Epidermal melanocyte (primary cell): ENCODE measurements at regions not wholly inside any gene's neighbourhood (a gene's known extent, or its start where the extent isn't known, plus 50 kb on each side); places are given as distances from the start of the nearest gene placed in this dataset.
"Not testable (repeated sequence)": the region's sequence is repeated elsewhere in the genome, so short reads cannot be mapped to it uniquely, and the experiment has no call there.

Source experiments
- DNase-seq: peaks from one replicate; pipeline ENCODE4 v3.0.0; 2011; ENCODE audit warnings: low spot score; ENCODE audit not compliant: insufficient read length

GRCh38 chr16:80259290-80259805, 281.4 kb upstream of the DYNLRB2 start:
- no peak for DNase-seq

GRCh38 chr16:80258407-80258806, 282.4 kb upstream of the DYNLRB2 start:
- DNase-seq = no peak

DNA sequence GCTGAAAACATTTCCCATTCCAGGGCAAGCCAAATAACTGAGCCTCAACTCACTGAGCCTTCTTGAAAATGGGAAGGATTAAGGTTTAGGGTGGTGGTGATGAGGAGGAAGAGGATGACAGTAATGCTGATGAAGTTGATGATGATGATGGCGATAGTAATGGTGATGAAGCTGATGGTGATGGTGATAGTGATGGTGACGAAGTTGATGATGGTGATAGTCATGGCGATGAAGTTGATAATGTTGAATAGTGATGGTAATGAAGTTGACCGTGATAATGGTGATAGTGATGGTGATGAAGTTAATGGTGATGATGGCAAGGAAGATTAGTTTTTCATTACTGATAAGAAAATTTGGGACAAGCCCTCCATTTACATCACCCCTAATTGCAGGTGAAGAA, 285.8 kb upstream of the DYNLRB2 start:
- no peak for DNase-seq

- DNase-seq = no peak
Measured at GRCh38 chr16:80253741-80254140, 287.1 kb upstream of the DYNLRB2 start.

- no peak for DNase-seq
Measured at GRCh38 chr16:80250381-80250780, 290.4 kb upstream of the DYNLRB2 start.

- DNase-seq = not testable (repeated sequence)
Measured at GRCh38 chr16:80243303-80243702, 297.5 kb upstream of the DYNLRB2 start.

DNA sequence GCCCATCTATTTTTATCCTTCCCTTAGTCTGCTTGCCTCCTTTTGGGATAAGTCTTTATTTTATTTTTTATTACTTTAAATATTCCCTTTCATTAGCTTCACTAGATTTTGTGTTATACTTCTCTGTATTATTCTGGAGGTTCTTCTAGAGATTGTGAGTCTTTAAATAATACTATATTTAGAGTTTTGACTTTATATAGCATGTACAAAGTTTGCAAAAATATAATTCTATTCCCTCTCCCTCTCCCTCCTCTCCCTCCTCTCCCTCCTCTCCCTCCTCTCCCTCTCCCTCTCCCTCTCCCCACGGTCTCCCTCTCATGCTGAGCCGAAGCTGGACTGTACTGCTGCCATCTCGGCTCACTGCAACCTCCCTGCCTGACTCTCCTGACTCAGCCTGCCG, 298.5 kb upstream of the DYNLRB2 start:
- DNase-seq = not testable (repeated sequence)

DNA sequence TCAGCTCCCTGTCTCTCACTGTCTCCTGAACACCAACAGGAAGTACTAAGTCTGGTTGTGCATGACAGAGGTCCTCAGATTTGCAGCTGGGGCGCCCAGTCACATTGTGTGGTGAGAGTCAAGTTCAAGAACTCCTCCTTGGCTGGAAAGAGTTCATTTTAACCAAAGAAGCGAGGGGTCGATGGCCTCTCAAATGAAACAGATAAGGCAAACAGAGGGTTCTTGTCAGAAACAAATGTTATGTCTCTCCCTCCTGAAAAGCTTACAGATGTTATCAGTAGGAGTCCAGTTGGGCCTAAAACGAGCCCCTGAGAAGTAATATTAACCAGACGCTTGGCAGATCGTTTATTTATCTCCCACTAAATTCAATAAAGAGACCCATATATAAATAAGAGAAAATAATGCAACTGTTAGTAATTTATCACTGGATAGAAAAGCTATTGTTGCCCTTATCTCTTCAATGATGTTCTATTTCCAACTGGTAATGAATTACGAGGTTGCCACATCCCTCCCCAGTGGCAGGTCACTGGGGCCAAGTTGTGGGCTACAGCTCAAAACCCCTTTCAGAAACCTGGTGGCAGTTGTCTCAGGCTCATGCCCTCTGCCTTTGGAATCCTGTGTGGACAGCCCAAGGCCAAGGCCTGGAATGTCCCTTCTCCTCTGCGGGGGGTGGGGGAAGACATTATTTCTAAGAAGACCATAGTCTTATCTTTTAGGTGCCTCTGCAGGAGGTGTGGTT, 307.5 kb upstream of the DYNLRB2 start:
- no peak for DNase-seq

DNA sequence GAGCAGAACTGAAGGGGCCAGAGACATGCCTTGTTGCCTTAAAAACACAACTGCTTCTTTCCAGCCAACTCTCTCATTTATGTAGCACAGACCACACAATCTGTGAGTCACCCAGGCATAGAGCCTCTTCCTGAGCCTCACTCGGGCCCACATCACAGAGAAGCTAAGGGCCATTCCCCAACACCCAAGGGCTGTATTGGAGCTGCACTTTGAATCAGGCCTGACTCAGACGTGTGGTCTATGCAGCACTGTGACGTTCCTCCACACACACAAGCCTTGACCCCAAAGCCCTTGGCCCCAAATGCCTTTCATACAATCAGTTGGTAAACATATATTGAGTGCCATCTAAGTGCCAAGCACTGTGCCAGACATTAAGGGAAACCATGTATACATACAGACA, 308.9 kb upstream of the DYNLRB2 start:
- no peak for DNase-seq

DNA sequence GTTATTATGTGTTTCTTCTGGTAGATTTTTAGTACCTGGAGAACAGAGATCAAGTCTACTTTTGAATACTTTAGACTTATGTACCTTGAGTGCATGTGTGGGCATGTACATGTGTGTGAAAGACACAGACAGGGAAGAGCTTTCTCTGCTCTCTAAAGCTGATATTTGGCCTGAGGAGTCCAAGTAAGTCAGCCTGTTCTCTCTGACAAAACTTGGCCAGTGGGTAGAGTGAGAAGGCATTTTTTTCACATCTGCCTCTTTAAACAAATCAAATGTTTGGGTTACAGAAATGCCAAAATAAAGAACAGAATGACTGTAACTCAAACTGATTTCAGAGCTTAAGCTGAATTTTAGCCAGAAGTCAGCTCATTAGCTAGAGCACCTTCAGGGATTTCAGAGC, 309.7 kb upstream of the DYNLRB2 start:
- no peak for DNase-seq

GRCh38 chr16:80230328-80231120, 310.3 kb upstream of the DYNLRB2 start:
- DNase-seq = no peak

DNA sequence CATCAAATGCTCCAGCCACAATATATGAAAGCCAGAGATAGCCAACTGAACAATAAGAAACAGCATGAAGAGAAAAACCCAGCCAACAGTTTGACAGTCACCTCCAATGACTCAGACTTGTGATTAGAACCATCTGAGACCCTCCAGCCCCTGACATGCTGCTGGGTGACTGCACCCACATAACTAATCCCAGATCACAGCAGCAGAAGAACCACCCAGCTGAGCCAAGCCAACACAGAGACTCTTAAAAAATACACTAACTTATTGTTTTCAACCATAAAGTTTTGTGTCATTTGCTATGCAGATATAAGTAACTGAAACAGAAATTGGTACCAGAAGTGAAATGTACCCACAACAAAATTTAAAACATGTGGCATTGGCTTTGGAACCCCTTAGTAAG, 314.3 kb upstream of the DYNLRB2 start:
- DNase-seq = no peak

DNA sequence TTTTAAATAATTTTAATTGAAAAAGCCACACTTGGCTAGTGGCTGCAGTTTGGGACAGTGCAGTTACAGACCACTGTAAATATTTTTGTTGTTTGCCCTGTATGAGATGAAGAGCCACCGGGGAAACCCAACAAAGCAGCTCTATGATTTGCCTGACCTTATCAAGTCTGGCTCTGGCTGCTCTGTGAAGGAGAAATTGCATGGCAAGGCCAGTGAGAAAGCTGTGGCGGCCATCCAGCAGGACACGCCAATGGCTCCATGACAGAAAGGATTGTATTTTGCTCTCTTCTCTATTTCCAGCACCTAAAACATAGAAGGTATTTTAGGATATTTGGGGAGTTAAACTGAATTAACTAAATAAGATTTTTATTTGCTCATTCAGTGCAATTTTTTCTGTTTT, 330.0 kb upstream of the DYNLRB2 start:
- DNase-seq = no peak

GRCh38 chr16:80208743-80209142, 332.1 kb upstream of the DYNLRB2 start:
- no peak for DNase-seq

DNA sequence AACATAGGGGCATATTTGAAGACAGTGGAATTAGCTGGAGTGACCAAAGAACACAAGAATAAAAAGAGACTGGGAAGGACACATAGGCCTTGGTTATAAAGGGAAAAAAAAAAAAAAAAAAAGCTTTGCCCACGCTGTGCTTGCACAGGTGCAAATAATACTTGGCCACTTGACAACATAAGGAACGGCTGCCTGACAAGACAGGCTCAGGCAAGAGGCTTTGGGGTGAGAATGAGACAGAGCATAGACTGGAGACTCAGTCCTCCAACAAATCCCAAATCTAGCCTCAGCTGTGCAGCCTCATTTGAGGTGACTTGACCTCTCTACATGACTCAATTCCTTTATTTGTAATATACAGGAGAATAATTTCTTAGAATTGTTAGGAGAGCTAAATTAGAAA, 332.8 kb upstream of the DYNLRB2 start:
- DNase-seq = no peak

GRCh38 chr16:80203821-80204220, 337.0 kb upstream of the DYNLRB2 start:
- DNase-seq = no peak

- no peak for DNase-seq
Measured at GRCh38 chr16:80202831-80203413, 337.9 kb upstream of the DYNLRB2 start.

DNA sequence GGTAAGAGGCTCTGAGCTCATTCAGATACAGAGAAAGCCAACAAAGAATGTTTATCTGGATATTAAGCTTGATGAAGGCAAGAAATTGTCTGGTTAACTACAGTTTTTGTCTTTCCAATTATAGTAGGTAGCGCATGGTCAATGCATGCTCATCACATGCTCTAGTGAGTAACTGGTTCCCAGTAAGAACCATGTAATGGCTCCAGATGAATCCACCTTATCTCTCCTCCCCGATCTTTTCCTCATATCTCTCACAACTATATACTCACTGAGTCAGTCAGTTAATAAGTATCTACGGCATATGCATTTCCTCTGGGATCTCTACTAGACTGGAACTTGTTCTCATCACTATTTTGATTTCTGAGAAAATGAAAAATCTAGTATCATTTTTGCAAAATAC, 340.7 kb upstream of the DYNLRB2 start:
- DNase-seq = no peak

GRCh38 chr16:80199614-80200013, 341.2 kb upstream of the DYNLRB2 start:
- no peak for DNase-seq

DNA sequence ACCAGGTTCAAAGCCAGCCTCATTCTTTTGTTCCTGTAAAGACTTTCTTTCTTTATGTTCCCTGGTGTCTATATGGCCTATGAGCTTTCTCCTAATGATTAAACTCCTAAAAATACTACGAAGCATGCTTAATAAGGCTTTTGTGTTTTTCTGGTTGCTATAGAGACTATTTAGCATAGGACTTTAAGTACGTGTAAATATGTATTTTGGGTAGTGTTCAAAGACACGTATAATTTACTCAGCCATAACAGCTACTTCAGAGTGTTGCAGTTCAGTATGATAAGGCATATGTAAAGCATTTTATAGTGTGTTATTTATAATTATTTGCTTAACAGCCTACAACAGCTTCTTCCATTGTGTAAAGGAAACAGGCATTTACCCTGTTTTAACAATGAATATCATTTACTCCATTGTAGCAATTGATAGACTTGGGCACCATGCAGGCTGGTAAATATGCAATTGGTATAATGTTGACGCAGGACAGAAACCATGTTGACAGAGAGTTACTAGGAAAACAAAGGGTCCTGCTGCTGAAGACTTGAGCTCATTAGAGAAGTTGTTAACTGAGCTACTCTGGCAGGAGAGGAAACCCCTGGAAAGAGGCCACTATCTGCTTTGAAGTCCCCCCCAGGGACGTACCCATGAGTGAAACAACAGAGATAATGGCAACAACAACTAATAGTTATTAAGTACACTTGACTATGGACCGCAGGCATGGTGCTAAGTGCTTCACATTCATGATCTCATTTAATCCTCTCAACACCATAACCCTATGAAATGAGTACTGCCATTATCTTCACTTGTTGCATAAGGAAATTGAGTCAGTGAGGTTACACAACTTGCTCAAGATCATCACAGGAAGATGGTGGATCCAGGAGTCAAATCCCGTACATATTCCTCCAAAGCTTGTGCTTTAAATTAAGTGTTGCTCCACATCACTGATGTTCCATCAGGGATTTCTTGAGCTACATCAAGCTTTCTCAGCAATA, 342.2 kb upstream of the DYNLRB2 start:
- DNase-seq = no peak

DNA sequence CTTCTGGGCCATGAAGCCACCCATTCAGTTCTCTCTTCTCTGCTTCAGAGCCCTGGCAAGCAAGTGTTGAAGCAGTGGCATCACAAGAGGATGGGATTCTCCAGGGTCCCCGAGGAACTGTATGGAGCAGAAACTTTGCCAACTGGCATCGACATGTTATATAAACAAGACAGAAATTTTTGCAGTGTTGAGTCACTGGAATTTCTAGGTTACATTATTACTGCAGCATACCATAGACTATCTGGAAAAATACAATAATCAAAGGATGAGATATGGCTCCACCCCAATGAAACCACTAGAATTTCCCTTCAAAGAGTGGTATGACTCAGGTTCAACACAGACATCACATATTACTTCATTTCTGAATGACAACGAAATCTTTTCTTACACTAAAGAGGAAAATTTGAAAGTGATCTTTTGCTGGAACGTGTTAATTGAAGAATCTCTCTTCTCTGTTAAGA, 343.0 kb upstream of the DYNLRB2 start:
- DNase-seq = no peak
